ENCODE measurements at regions not wholly inside any gene's neighbourhood (a gene's known extent, or its start where the extent isn't known, plus 50 kb on each side); places are given as distances from the start of the nearest gene placed in this dataset.

DNA sequence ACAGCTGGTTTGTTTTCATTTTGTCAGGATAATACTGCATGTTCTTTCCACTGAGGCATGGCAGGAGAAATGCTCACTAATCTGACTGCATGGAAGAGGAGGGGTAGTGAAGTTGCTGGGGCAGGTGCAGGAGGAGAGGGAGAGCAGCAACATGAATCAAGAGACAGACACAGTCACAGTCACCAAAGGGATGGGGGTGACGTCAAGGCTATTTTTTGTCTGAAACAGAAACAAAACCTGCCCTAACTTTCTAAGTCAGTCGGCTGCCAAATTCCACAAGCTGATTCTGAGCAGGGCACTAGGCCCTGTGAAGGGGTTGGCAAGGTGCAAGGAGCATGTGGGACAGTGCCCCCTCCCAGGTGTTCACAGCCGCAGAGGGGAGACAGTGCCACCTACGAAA lies 186.6 kb upstream of the NSMCE3 start:
- DNase-seq, result peak in 1 of 51 donors; percentile 35

DNA sequence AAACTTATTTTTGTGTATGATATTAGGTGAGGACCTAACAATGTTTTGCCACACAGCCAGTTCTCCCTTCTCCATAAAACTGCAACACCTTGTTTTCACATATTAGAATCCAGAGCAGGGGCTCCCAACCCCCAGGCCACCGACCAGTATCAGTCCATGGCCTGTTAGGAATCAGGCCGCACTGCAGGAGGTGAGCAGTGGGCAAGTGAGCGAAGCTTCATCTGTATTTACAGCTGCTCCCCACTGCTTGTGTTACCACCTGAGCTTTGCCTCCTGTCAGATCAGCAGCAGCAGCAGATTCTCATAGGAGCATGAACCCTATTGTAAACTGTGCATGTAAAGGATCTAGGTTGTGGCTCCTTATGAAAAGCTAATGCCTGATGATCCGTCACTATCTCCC lies 185.9 kb upstream of the NSMCE3 start:
- no peak for DNase-seq

DNA sequence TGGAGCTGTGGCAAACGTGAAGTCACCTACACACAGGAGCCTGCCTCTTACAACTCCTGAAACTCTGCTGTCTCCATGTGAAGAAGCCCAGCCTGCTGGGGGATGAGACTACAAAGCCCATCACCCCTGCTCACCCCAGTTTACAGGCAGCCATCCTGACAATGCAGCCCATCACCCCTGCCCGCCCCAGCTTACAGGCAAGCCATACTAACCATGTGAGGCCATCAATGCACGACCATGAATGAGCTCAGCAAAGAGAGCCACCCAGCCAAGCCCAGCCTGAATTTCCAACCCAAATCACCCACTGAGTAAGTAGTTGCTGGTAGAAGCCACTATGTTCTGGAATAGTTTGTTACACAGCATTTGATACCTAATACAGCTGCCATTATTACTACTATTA lies 185.4 kb upstream of the NSMCE3 start:
- DNase-seq, result no peak

DNA sequence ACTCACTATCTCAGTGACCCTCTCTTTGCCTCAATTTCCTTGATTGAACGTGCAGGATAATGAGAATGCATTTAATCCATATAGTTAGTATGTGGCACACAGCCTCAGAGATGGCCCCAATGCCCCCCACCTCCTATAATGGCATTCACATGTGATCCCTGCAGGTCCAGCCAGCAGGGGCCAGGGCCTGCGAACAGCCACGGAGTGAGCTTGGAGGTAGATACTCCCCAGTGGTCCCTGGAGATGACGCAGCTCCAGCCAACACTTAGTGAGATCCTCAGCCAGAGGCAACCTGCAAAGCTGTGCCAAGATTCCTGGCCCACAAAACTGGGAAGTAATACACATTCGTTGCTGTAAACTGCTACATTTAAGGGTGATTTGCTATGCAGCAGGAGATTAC lies 184.9 kb upstream of the NSMCE3 start:
- DNase-seq, result no peak

DNA sequence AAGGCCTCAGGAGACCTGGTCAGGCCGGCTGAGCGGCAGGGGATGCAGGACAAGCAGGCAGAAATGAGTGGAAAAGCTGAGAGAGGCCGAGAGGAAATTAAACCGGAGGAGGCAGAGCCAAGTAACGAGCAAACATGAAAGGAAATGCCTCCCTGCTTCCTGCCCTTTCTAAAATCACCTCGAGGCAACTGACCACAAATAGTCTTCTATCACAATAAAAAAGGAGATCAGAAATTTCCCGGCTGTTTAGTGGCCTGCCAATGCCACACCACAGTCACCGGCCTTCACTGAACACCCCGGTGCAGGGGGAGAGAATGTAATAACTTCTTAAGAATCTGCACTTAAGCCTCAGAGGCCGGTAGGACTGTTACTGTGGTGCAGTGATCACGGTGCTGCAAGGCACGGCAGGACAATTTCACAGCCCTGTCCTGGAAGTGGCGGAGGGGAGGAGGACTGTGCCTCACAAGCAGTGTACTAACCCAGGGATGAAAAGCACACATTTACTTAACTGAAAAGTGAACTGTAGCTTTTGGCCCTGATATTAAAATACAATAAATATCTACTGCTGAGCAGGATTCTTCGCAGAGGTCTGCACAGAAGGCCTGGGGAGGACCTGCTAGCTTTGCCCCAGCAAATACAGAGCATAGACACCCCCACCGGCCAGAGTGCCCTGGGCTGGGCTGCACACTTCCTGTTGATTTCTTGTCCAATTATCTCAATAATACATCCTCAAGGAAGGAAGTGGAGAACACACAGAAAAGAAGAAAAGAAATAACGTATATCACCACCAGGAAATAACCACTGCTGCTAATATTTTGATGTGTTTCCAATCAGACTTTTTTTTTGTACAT lies 183.5 kb upstream of the NSMCE3 start:
- no peak for DNase-seq

DNA sequence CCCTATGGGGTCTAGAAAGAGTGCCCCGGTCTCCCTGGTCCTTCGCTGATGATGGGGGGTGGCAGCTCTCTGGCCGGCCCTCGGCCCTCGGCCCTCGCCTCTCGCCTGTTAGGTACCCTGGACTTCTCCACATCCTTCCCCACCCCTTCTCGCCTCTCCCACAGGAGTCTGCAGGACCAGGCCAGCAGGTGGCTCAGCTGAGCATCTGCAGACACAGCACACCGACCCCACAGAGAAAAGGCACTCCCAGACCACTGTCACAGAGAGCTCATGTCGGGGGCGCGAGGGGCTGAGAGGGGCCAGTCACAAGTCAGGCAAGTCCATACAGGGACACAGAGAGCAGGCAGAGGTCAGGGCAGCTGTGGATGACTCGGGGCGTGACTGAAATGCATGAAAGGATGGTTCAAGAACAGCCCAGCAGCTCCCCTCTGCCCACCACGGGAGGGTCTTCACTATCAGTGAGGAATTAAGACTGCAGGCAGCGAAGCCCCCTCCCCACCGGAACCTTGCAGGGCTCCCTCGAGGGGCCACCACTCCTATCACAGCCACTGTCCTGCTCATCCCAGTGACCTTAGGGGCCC lies 181.7 kb upstream of the NSMCE3 start:
- DNase-seq, result no peak

DNA sequence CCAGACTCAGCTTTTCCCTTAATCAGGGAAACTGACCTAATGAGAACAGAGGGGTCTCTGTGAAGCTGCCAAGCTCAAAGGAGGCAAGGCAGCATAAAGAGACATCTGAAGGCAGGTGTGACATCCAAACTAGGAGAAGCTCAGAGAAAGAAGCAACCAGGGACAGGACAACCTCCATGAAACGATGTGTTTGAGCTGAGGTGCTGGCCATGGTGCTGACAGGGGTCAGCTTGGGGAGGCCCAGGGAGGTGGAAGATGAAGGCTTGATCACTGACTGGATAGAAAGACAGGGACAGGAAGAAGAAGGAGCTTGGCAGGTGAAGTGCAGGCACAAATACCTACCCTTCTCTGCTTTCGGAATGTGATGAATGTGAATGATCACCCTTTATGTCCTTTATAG lies 179.5 kb upstream of the NSMCE3 start:
- DNase-seq, result no peak

DNA sequence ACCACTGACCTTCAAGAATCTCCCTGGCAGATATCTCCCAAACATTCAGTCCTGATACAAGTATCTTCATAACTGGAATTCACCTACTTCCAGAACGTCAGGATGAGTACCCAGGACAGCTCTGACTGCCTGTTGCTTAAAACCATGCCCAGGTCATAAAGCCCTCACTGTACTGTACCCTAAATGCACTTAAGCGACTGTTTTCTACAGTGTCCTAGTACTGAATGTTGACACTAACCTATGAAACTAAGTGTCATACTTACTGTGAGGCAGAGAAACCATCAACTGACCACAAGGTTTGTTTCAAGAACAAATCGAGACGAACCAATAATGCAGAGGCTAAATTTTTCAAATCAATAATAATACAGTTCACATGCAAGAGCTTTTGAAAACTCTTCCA lies 178.7 kb upstream of the NSMCE3 start:
- no peak for DNase-seq

DNA sequence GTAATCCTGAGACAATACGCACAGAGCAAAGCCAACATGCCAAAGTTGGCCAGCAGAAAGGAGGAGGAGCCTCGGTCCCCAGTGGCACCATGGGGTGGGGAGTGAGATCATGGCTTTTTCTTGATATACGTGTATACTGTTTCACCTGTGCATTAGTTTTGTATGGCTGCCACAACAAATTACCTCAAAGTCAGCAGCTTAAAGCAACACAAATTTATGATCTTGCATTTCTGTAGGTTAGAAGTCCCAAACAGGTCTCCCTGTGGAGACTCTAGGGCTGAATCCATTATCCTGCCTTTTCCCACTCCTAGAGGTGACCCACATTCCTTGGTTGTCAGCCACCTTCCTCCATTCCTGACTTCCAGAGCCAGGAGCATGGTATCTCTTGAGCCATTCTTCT lies 176.9 kb upstream of the NSMCE3 start:
- DNase-seq, result no peak

DNA sequence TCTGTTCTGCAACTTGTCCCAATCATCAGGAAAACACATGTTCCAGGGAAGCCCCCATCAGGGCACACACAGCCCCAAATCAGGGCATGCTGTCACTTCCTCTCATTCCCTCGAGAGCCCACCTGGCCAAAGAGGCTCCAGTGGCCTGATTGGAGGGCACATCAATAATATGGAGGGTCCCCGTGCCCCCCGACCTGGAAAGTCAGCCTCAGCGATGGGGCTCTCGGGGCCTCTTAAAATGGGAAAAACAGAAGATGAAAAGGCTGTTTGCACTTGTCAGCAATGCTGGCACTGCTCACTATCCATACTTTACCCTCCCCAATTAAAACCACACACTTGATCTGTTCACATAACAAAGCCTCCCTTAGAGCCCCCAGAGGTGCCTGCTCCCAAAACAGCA lies 172.9 kb upstream of the NSMCE3 start:
- no peak for DNase-seq

DNA sequence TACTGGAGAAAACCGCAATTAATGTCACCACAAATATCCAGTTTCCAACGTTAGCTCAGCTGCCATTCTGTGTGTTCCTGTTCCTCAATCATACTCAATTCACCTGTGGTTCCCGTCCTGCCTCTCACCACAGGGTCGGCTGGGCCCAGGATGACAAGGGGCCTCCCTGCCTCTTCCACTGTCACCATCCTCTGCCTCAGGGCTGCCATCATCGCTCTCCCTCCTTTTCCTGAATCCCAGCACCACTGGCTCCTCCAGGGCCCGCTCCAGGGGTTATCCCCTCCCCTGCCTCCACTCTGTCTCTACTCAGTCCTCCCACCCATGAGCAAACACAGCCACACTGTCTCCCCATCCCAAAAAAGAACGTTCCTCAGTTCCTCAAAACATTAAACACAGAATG lies 170.9 kb upstream of the NSMCE3 start:
- no peak for DNase-seq

DNA sequence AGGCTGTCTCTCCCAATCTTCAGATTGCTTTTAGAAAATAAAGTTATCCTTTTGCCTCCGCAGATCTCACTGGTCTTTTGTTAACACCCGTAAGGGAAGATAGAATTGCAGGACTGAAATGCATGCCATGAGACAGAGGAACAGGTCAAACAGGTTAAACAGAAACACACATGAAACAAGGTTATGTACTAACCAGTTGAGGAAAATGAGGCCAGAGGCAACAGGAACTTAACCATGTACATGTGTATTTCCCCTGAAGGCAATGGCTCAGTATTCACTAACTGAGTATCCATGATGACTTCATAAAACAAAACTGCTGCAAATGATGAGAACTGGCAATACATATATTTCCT lies 169.1 kb upstream of the NSMCE3 start:
- no peak for DNase-seq

DNA sequence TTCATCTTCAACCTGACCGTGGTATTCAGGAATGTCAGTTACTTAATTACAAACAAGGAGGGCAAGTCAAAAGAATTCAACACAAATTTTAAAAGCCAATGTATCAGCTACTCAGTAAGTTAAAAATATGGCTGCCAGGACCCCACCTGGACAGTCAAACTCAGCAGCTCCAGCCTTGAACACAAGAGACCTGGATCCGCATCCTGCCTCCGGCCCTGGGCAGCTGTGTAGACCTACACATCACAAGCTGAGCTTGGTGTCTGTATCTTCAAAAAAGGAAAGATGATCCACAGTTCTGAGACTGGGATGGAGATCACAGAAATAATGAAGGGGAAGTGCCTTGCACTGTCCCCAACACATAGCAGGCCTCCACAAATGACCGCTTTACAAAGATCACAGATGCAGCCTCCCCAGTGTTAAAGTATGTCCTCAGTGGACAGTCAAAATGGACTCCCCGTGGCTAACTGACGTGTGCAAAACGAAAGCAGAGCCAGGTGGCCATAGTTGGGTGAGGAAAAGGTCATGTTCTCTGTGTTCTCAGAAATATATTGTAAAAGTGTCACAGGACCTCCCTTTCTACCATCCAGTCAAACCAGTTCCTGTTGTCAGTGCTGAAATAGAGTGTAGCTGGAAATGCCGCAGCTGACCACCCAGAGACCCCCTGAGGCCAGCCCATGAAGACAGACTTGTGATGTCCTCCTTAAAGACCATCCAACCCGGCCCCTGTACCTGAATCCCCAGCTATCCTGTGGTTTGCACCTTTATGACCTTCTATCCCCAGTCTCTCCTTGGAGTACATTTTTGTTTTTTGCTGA lies 168.5 kb upstream of the NSMCE3 start:
- no peak for DNase-seq

DNA sequence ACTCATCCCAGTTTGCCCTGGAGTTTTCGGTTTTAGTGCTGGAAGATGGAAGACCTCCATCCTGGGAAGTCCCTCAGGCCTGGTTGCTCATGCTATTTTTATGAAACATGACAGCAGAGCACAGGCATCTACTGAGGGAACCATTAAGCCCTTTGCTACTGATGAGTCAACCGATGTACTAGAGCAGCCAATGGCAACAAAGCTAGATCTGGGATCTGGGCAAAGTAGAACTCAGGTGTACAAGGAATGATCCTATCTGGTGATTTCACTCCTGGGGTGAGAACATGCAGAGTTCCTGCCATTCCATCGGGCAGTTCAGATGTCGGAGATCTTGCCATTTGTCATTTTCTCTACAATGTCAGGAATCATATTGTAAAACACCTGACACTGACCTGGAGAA lies 166.2 kb upstream of the NSMCE3 start:
- no peak for DNase-seq

DNA sequence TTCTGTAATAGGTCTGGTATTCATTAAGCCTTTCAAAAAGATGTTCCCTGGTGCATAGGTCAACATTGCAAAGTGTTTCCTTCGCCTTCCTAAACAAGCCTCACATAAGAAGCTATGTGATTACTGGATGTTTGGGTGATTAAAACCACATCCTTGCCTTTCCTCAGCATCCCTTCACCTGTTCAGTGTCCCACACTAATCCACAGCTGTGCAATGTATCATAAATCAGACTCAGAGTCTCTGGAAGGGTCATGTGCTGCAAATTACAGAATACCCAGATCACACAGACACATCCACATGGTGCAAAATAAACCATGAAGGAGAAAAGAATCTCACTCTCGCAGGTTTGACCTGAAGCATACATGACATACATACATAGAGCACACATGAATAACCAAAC lies 164.7 kb upstream of the NSMCE3 start:
- DNase-seq, result no peak

DNA sequence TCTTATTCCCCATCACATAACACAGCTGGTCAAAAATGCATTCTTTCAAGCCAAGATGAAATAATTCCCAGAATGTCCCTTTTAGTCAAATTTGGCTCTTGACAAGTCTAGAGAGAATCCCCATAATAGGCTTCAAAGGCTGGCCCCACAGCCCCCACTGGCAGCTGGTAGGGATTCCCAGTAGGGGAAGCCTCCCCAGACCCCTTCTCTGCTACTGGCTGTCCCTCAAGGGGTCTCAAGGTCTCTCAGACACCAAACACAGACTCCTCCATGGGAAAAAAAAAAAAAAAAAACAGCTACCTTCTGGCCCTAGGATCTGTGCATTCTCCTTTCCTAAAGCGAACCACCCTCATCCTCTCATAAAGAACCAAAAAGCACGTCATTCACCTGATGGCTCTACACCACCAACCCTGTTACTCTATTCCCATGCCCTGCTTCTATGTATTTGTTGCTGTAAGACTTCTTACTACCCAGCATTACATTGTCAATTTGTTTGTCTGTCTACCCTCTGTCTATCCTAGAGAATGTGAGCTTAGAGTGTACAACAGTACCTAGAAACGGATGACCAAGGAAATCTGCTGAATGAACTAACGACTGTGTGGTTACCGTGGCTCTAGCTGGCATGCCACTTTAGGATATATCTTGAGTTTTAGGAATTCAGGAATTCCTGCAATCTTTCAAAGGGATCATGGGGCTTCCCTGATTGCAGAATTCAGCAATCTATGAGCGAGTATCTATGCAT lies 164.1 kb upstream of the NSMCE3 start:
- DNase-seq, result no peak

DNA sequence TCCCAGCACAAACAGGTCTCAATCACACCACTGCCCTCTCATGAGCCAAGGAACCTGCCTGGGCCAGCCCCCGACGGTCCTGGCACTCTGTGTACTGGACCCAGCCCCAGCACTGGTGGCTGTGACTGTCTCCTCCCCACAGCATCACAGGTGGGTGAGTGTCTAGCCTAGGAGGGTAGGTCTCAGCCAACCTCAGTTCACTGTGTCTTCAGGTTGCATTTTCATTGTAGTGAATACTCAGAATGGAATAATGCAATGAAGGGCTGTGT lies 163.4 kb upstream of the NSMCE3 start:
- no peak for DNase-seq

DNA sequence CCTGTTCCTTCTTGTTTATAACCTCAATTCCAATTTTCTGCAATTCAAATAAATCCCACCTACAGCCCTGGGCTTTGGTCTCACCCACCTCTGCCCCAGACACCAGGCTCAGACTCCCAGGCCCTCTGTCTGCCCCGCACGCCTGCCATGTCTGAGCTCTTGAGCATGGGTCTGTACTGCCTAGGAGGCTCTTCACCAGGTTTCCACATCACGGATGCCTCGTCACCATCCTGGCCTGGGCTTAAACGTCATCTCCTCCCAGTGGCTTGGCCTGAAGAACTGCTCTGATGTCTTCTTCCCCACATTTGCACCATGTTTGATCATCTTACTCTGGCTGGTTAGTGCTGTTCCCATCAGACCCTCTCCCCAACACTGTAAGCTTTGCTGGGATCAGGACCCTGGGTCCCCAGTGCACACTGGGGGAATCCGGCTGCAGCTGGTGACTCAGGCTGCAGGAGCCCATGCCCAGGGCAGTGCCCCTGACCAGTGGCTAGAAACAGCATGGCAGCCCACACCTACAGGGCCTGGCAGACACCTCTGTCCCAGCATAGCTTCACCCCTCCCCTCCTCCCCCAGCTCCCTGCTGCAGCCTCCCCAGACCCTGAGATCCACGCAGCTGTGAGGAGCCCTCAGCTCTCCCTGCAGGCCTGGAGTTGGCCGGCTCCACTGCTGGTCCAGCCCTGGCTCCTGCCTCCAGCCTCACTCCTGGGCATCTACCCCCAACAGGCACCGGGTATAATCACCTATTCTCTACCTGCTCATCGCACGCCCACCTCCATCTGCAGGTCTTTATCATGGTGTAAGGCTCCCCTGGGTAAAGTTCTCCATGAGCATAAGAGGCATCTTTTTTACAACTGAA lies 162.8 kb upstream of the NSMCE3 start:
- DNase-seq, result no peak

DNA sequence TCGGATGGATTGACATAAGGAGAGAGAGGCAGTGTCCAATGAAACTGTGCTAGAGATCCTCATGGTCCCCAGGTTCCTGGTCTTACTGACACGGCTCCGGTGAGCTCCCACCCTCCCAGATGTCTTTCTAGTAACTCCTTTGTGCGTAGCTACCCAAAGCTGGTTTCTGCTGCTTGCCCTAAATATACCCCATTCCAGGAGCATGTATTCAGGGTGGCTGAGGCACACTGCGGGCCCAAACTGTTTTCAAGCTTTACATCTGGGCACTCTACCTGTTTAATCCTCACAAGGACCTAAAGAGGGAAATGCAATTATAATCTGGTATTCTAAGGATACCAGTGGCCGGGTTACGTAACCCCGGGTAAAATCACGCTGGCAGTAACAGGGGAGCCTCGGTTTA lies 161.2 kb upstream of the NSMCE3 start:
- DNase-seq, result no peak

DNA sequence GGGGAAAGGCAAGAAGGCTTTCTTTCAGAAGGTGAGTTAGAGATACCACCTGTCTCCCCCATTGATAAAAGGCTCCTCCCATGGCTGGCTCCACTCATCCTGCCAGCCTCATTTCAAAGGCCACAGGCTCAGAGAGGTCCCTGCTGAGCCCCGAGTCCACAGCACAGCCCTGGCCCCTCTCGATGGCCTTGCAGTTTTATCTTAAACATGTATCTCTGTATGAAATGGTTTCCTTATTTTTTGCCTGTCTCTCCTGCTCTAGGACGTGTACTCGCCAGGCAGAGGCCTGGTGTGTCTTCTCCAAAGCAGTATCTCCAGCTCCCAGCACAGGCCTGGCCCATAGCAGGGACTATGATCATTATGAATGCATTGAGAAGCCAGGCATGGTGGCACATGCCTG lies 160.5 kb upstream of the NSMCE3 start:
- no peak for DNase-seq

DNA sequence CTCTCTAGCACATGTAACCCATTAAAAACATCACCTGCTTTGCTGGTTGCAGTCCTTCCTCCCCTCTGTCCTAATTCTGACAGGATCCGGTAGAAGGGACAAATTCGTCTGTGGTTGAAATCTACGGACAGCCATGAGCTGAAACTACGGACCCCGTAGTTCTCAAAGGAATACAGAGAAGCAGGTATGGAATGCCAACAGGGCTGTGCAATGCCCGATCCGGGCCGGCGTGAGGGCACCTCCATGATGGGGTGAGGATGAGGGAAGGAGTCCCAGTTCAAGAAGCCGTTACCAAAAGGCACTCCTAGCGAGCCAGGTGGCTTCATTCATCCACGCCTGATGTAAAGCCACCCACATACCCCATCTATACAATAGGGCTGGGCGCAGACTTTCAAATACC lies 160.0 kb upstream of the NSMCE3 start:
- DNase-seq, result no peak

Data from hypothalamus (tissue), 51 donors.